DND-41 (cell line): ENCODE measurements at regions not wholly inside any gene's neighbourhood (a gene's known extent, or its start where the extent isn't known, plus 50 kb on each side); places are given as distances from the start of the nearest gene placed in this dataset.

Source experiments
- ATAC-seq: fragments of 200-7000 bp; cut with Tn5 transposase; 3 replicates; pipeline ENCODE4 v1.9.1; 2021; ENCODE audit warnings: low read depth; ENCODE audit not compliant: insufficient read depth
- DNase-seq: peaks from one replicate; pipeline ENCODE4 v3.0.0-alpha.2; 2020
- H2AFZ ChIP-seq: 2 replicates; pipeline ENCODE4 v1.6.0; 2012; ENCODE audit warnings: low read depth, low read length
- H3K27ac ChIP-seq: 2 replicates; pipeline ENCODE4 v1.5.1; 2012; ENCODE audit warnings: low read length, inconsistent platforms
- H3K27me3 ChIP-seq: fragments of 200-600 bp; sonication (generic); 2 replicates; pipeline ENCODE4 v1.6.0; 2012; ENCODE audit warnings: low read length, mild to moderate bottlenecking, inconsistent platforms; ENCODE audit not compliant: insufficient read depth, poor library complexity
- H3K36me3 ChIP-seq: 2 replicates; pipeline ENCODE4 v1.5.1; 2012; ENCODE audit warnings: low read length, inconsistent platforms; ENCODE audit not compliant: insufficient read depth
- H3K4me1 ChIP-seq: 2 replicates; pipeline ENCODE4 v1.5.1; 2012; ENCODE audit warnings: mild to moderate bottlenecking, low read length; ENCODE audit not compliant: insufficient read depth
- H3K4me2 ChIP-seq: 2 replicates; pipeline ENCODE4 v1.6.0; 2012; ENCODE audit warnings: mild to moderate bottlenecking, moderate library complexity, low read length, inconsistent platforms; ENCODE audit not compliant: insufficient read depth
- H3K4me3 ChIP-seq, 2 experiments: fragments of 200-600 bp in 1 of 2; shearing (Covaris generic) in 1 of 2; 2 replicates each; pipeline ENCODE4 v1.5.1; 2012 to 2016; ENCODE audit warnings: inconsistent platforms in 2 of 2, low read length in 2 of 2, mild to moderate bottlenecking in 2 of 2, low read depth in 1 of 2, moderate library complexity in 1 of 2
- H3K79me2 ChIP-seq: 2 replicates; pipeline ENCODE4 v1.6.0; 2012; ENCODE audit warnings: low read length, inconsistent platforms; ENCODE audit not compliant: insufficient read depth
- H3K9ac ChIP-seq: 2 replicates; pipeline ENCODE4 v1.6.0; 2012; ENCODE audit warnings: low read depth, mild to moderate bottlenecking, inconsistent platforms, low read length, moderate library complexity
- H3K9me3 ChIP-seq: 2 replicates; pipeline ENCODE4 v1.5.1; 2012; ENCODE audit warnings: low read length, moderate library complexity, mild to moderate bottlenecking, inconsistent platforms; ENCODE audit not compliant: insufficient read depth, severe bottlenecking
- H4K20me1 ChIP-seq: 2 replicates; pipeline ENCODE4 v1.6.0; 2012; ENCODE audit warnings: low read length; ENCODE audit not compliant: insufficient read depth
- CTCF ChIP-seq: IDR thresholded peaks from 2 replicates; pipeline ENCODE4 v1.5.1; 2012; ENCODE audit warnings: borderline replicate concordance, low read length, moderate library complexity, mild to moderate bottlenecking; ENCODE audit not compliant: poor library complexity, severe bottlenecking; ENCODE audit errors: extremely low read depth
- EZH2 ChIP-seq: IDR thresholded peaks from 3 replicates; pipeline ENCODE4 v1.6.1; 2012; ENCODE audit warnings: borderline replicate concordance, low read depth, mild to moderate bottlenecking, moderate library complexity, low read length, inconsistent platforms; ENCODE audit not compliant: severe bottlenecking

GRCh38 chr1:63116016-63116415, 206.4 kb upstream of the FOXD3 start:
- H3K4me2 ChIP-seq = no peak overlapping the region
- no peak overlapping the region for H3K4me3 ChIP-seq
- H3K36me3 ChIP-seq = no peaks in the 10 kb centered on the region
- H3K9me3 ChIP-seq = no peaks in the 10 kb centered on the region
- no peak overlapping the region for H3K9ac ChIP-seq
- H3K4me1 ChIP-seq = no peaks in the 10 kb centered on the region
- TF ChIP-seq EZH2 (no peak), CTCF (no peak)
- H3K27ac ChIP-seq = no peak overlapping the region
- no peaks in the 10 kb centered on the region for H4K20me1 ChIP-seq
- no peak for DNase-seq
- ATAC-seq = no peak
- no peak overlapping the region for H2AFZ ChIP-seq
- peaks cover 3% of the 10 kb centered on the region for H3K27me3 ChIP-seq
- H3K79me2 ChIP-seq = no peaks in the 10 kb centered on the region

GRCh38 chr1:63119575-63120155, 202.7 kb upstream of the FOXD3 start:
- Histone ChIP-seq H2AFZ (no peak overlapping the region), H3K79me2 (no peaks in the 10 kb centered on the region), H3K9ac (no peak overlapping the region), H3K4me1 (no peaks in the 10 kb centered on the region), H3K4me3 (no peak overlapping the region), H3K27me3 (no peaks in the 10 kb centered on the region), H3K36me3 (no peaks in the 10 kb centered on the region), H4K20me1 (no peaks in the 10 kb centered on the region), H3K4me2 (no peak overlapping the region), H3K9me3 (no peaks in the 10 kb centered on the region), H3K27ac (no peak overlapping the region)
- DNase-seq = no peak
- TF ChIP-seq CTCF = no peak
- no peak for TF ChIP-seq EZH2
- no peak for ATAC-seq

GRCh38 chr1:63122079-63122478, 200.3 kb upstream of the FOXD3 start:
- Histone ChIP-seq H3K79me2 (no peaks in the 10 kb centered on the region), H3K36me3 (no peaks in the 10 kb centered on the region), H3K4me3 (no peak overlapping the region), H3K4me2 (no peak overlapping the region), H3K9me3 (no peaks in the 10 kb centered on the region), H4K20me1 (no peaks in the 10 kb centered on the region), H3K4me1 (no peaks in the 10 kb centered on the region), H3K9ac (no peak overlapping the region), H2AFZ (no peak overlapping the region), H3K27me3 (no peaks in the 10 kb centered on the region), H3K27ac (no peak overlapping the region)
- DNase-seq (no peak), ATAC-seq (no peak)
- TF ChIP-seq EZH2 (no peak), CTCF (no peak)
